A673 (cell line): ENCODE measurements at regions not wholly inside any gene's neighbourhood (a gene's known extent, or its start where the extent isn't known, plus 50 kb on each side); places are given as distances from the start of the nearest gene placed in this dataset.
"Not testable (repeated sequence)": the region's sequence is repeated elsewhere in the genome, so short reads cannot be mapped to it uniquely, and the experiment has no call there.

Source experiments
- BruUV-seq: library from RNA; stranded (reverse); fragments of 400-500 nt; replicated peaks from 2 replicates; lab custom pipeline; 2021; lab: Mats Ljungman, UMichigan
- CTCF ChIA-PET: fragments of 300-600 bp; sonication (Branson Sonifier 250); formaldehyde crosslinking; loops from one replicate; lab custom pipeline; 2022; ENCODE audit warnings: antibody characterized with exemption; lab: Charles Lee
- POLR2A ChIA-PET: fragments of 300-600 bp; sonication (Branson Sonifier 250); formaldehyde crosslinking; loops from one replicate; lab custom pipeline; 2022; ENCODE audit warnings: antibody characterized with exemption; ENCODE audit not compliant: low non-redundant PET; lab: Charles Lee
- DNase-seq: peaks from one replicate; pipeline ENCODE4 v3.0.0-alpha.2; 2015; ENCODE audit warnings: low spot score
- H3K27ac ChIP-seq: fragments of 200-600 bp; sonication (generic); 2 replicates; pipeline ENCODE4 v1.5.1; 2016; ENCODE audit warnings: mixed run types, low read depth, mild to moderate bottlenecking, mixed read lengths, antibody characterized with exemption, low read length; ENCODE audit not compliant: poor library complexity, severe bottlenecking
- H3K27me3 ChIP-seq: fragments of 200-600 bp; sonication (generic); replicated peaks from 2 replicates; pipeline ENCODE4 v1.6.1; 2017; ENCODE audit warnings: mixed run types, low read depth, mild to moderate bottlenecking, mixed read lengths, antibody characterized with exemption, low read length; ENCODE audit not compliant: insufficient read depth, poor library complexity
- H3K36me3 ChIP-seq: fragments of 200-600 bp; sonication (generic); 2 replicates; pipeline ENCODE4 v1.6.1; 2016; ENCODE audit warnings: mixed run types, mild to moderate bottlenecking, mixed read lengths, antibody characterized with exemption, low read length; ENCODE audit not compliant: insufficient read depth, poor library complexity, severe bottlenecking
- H3K4me1 ChIP-seq: fragments of 200-600 bp; sonication (generic); 2 replicates; pipeline ENCODE4 v1.6.1; 2017; ENCODE audit warnings: mixed run types, mild to moderate bottlenecking, mixed read lengths, antibody characterized with exemption, low read length; ENCODE audit not compliant: insufficient read depth, poor library complexity, severe bottlenecking
- H3K4me3 ChIP-seq: fragments of 200-600 bp; sonication (generic); 2 replicates; pipeline ENCODE4 v1.5.1; 2016; ENCODE audit warnings: low read depth, mixed run types, mild to moderate bottlenecking, mixed read lengths, low read length; ENCODE audit not compliant: poor library complexity, severe bottlenecking
- H3K9me3 ChIP-seq: fragments of 200-600 bp; sonication (generic); 2 replicates; pipeline ENCODE4 v1.6.1; 2016; ENCODE audit warnings: mixed run types, low read depth, mild to moderate bottlenecking, mixed read lengths, antibody characterized with exemption, low read length; ENCODE audit not compliant: poor library complexity, severe bottlenecking
- CTCF ChIP-seq: fragments of 300-800, 200-600 bp; sonication (generic); conservative IDR thresholded peaks from 2 replicates; pipeline ENCODE4 v1.5.1; 2017; ENCODE audit warnings: low read depth, mild to moderate bottlenecking, antibody characterized with exemption, low read length, moderate library complexity, mixed read lengths
- EZH2 ChIP-seq: fragments of 200-600 bp; sonication (generic); IDR thresholded peaks from 2 replicates; pipeline ENCODE4 v1.6.1; 2017; ENCODE audit warnings: borderline replicate concordance, low read depth, mild to moderate bottlenecking, mixed read lengths, antibody characterized with exemption, low read length; ENCODE audit not compliant: poor library complexity, severe bottlenecking
- intact Hi-C: fragments of 100-400 bp; cut with micrococcal nuclease; formaldehyde crosslinking; loops from one replicate; pipeline ENCODE4 v1.10.0; 2022; ENCODE audit not compliant: unreplicated experiment

- Histone ChIP-seq H3K4me1 (no peaks in the 10 kb centered on the region), H3K27me3 (no peaks in the 10 kb centered on the region), H3K4me3 (no peak overlapping the region), H3K9me3 (no peaks in the 10 kb centered on the region), H3K27ac (no peak overlapping the region), H3K36me3 (no peaks in the 10 kb centered on the region)
- DNase-seq, result peak; percentile 5
- ChIA-PET CTCF (no interaction called here), POLR2A (no interaction called here)
- intact Hi-C loops, result no loop called here
- TF ChIP-seq CTCF (no peak), EZH2 (no peak)
- no TSS peak for BruUV-seq
Measured at GRCh38 chr3:6062261-6063187, 798.4 kb upstream of the GRM7 start.

GRCh38 chr3:6066397-6066796 lies 794.5 kb upstream of the GRM7 start:
- no peak for TF ChIP-seq CTCF
- no peak for TF ChIP-seq EZH2
- ChIA-PET CTCF (no interaction called here), POLR2A (no interaction called here)
- H3K4me3 ChIP-seq, result no peak overlapping the region
- no peak overlapping the region for H3K27ac ChIP-seq
- BruUV-seq, result no TSS peak
- no peak for DNase-seq
- no peaks in the 10 kb centered on the region for H3K9me3 ChIP-seq
- H3K4me1 ChIP-seq, result no peaks in the 10 kb centered on the region
- no peaks in the 10 kb centered on the region for H3K36me3 ChIP-seq
- no peaks in the 10 kb centered on the region for H3K27me3 ChIP-seq
- intact Hi-C loops, result no loop called here

GRCh38 chr3:6066868-6067578 lies 793.9 kb upstream of the GRM7 start:
- DNase-seq, CTCF ChIA-PET, H3K9me3 ChIP-seq, H3K36me3 ChIP-seq, intact Hi-C loops, BruUV-seq, POLR2A ChIA-PET, H3K27ac ChIP-seq, H3K27me3 ChIP-seq, H3K4me3 ChIP-seq, H3K4me1 ChIP-seq: not testable (repeated sequence)
